ENCODE measurements at regions not wholly inside any gene's neighbourhood (a gene's known extent, or its start where the extent isn't known, plus 50 kb on each side); places are given as distances from the start of the nearest gene placed in this dataset.

GRCh38 chr14:48943913-48944312 is 642.3 kb downstream of the RPS29 start:
- DNase-seq (ENCODE audit: insufficient read length, low spot score) (no peak), FAIRE-seq (no peak)
- TF ChIP-seq, protein P1, sequence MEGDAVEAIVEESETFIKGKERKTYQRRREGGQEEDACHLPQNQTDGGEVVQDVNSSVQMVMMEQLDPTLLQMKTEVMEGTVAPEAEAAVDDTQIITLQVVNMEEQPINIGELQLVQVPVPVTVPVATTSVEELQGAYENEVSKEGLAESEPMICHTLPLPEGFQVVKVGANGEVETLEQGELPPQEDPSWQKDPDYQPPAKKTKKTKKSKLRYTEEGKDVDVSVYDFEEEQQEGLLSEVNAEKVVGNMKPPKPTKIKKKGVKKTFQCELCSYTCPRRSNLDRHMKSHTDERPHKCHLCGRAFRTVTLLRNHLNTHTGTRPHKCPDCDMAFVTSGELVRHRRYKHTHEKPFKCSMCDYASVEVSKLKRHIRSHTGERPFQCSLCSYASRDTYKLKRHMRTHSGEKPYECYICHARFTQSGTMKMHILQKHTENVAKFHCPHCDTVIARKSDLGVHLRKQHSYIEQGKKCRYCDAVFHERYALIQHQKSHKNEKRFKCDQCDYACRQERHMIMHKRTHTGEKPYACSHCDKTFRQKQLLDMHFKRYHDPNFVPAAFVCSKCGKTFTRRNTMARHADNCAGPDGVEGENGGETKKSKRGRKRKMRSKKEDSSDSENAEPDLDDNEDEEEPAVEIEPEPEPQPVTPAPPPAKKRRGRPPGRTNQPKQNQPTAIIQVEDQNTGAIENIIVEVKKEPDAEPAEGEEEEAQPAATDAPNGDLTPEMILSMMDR (IDR thresholded peaks at IDR 0.05; ENCODE audit: insufficient read depth, missing control alignments): no peak

DNA sequence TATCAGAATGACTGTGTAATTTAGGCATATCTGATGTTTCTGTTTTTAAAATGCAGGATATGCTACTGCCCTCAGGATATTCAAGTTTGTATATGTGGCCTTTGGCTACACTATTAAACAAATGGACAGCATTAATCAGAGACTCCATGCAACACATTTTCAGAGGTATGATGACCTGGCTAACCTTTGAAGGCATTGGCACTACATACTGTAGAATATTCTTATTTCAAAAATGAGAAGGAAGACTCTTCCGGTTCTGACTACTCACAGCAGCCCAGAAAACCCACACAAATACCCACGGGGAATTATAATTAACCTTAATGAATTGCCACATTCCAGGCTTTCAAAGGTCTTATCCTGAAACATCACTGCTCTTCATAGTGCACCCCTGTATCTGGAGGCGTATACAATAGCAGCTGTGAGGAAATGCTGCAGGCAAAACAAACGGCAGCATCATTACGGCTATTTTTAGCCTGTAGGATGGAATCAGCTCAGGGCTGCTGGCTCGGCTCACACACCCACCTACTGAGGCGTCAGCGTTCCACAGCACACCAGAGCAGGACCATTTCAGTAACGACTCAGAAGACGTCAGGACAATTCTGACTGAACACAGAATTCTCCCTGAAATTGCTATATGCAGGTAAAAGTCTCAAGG is 648.5 kb downstream of the RPS29 start:
- no peak for DNase-seq (ENCODE audit: insufficient read length, low spot score)
- FAIRE-seq: no peak
- TF ChIP-seq, protein P1 (IDR thresholded peaks at IDR 0.05; ENCODE audit: insufficient read depth, missing control alignments): no peak

- FAIRE-seq: no peak
- no peak for DNase-seq (ENCODE audit: insufficient read length, low spot score)
- TF ChIP-seq, protein P1 (IDR thresholded peaks at IDR 0.05; ENCODE audit: insufficient read depth, missing control alignments): no peak
These were observed 649.3 kb downstream of the RPS29 start for GRCh38 chr14:48936849-48937248.

- TF ChIP-seq, protein P1 (IDR thresholded peaks at IDR 0.05; ENCODE audit: insufficient read depth, missing control alignments): no peak
- no peak for FAIRE-seq
- DNase-seq (ENCODE audit: insufficient read length, low spot score): no peak
These were observed 649.8 kb downstream of the RPS29 start for GRCh38 chr14:48936362-48936761.

DNA sequence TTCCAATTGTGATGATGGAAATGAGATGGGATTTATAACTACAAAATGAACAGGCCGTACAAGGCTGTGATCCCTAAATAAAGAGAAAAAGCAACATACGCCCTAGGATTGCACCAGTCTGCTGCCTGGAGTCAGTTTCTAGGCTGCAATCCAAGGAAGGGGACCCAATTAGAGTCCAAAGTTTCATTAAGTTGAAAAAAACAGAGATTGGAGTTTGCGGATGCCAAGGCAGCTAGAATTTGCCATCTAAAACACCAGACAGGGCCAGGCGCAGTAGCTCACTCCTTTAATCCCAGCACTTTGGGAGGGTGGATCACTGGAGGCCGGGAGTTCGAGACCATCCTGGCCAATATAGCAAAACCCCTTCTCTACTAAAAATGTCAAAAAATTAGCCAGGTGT is 661.0 kb downstream of the RPS29 start:
- DNase-seq (ENCODE audit: insufficient read length, low spot score) (no peak), FAIRE-seq (no peak)
- TF ChIP-seq, protein P1 (IDR thresholded peaks at IDR 0.05; ENCODE audit: insufficient read depth, missing control alignments): no peak

- TF ChIP-seq, protein P1 (IDR thresholded peaks at IDR 0.05; ENCODE audit: insufficient read depth, missing control alignments): no peak
- DNase-seq (ENCODE audit: insufficient read length, low spot score): no peak
- FAIRE-seq: no peak
These were observed 671.3 kb downstream of the RPS29 start for GRCh38 chr14:48914921-48915320.

DNA sequence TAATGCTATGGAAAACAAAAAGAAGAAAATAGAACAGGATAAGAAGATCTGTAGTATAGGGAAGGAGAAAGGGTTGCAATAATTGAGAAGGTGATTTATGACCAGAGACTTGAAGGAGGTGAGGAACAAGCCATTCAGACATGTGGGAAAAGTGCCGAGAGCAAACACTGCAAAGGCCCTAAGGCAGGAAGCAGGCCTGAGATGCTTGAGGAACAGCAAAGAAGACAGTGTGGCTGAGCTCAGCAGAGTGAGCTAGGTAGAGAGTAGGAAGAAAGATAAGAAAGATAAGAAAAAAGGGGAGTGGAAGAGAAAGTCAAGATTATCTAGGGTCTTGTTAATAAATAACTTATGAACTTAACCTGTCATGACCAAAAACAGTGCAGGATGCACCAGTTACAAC is 671.8 kb downstream of the RPS29 start:
- no peak for DNase-seq (ENCODE audit: insufficient read length, low spot score)
- TF ChIP-seq, protein P1 (IDR thresholded peaks at IDR 0.05; ENCODE audit: insufficient read depth, missing control alignments): no peak
- FAIRE-seq: no peak
